ENCODE measurements at regions not wholly inside any gene's neighbourhood (a gene's known extent, or its start where the extent isn't known, plus 50 kb on each side); places are given as distances from the start of the nearest gene placed in this dataset.

DNA sequence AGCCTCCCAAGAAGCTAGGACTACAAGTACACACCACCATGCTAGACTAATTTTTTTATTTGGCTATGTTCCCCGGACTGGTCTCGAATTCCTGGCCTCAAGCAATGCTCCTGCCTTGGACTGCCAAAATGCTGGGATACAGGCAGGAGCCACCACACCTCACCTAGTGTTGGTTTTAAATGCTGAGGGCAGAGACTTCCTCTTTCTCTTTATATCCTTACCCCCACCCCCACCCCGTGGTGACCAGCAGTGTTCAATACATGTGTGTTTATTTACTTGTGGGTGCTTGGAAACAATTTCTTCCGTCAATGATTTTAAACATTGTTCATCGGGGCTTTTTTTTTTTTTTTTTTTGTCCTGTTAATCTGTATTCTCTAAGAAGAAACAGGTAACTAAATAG is 158.9 kb downstream of the ZBTB18 start:
- Histone ChIP-seq H3K4me3 (ENCODE audit: low read length in 2 of 2) (no peak overlapping the region), H3K36me3 (ENCODE audit: control insufficient read depth in 2 of 2, insufficient read depth in 2 of 2, low read length in 1 of 2) (no peaks in the 10 kb centered on the region), H3K9me3 (ENCODE audit: control insufficient read depth in 2 of 2, insufficient read depth in 1 of 2, low read length in 1 of 2) (no peaks in the 10 kb centered on the region), H3K27ac (ENCODE audit: low read depth in 1 of 2, low read length in 1 of 2) (no peak overlapping the region), H3K27me3 (ENCODE audit: control insufficient read depth in 2 of 2, insufficient read depth in 1 of 2, low read length in 1 of 2) (no peaks in the 10 kb centered on the region), H3K4me1 (ENCODE audit: control insufficient read depth in 2 of 2, insufficient read depth in 2 of 2, low read length in 2 of 2) (no peaks in the 10 kb centered on the region)
- DNase-seq (ENCODE audit: low read depth in 6 of 9, low spot score in 9 of 9) = no peak
- WGBS = 70% methylated on average over 5 of the region's 5 CpGs

DNA sequence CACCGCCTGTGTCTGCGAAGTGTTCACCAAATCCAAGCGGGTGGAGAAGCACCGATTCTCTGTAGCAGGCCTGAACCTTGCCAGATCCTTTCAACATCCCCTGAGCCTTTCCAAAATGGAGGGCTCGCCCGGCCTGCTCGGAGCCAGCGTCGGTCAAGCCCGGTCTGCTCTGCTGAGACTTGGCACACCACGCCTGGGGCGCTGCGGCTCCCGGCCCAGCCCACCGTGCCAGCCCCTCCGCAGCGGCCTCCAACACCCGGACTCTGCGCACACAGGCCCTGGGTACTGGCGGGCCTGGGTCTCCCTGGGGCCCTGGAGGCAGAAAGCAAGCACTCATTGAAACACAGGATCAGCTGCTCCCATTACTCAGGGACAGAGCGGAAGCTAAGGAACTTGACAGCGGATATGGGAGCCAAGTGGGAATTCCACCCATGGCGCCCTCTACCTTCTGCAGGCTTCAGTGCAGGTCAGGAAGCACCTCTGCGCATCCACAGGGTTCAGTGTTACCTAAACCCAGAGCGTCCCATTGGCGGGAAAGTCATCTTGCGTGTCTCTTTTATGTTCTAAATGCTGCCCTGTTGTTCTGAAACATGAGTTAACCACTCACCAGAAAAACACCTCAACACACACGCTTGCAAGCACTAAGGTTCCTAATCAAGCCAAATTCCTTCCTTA is 159.9 kb downstream of the ZBTB18 start:
- no peak for DNase-seq (ENCODE audit: low read depth in 6 of 9, low spot score in 9 of 9)
- no peaks in the 10 kb centered on the region for H3K36me3 ChIP-seq (ENCODE audit: control insufficient read depth in 2 of 2, insufficient read depth in 2 of 2, low read length in 1 of 2)
- 97% methylated on average over 28 of the region's 28 CpGs for WGBS
- H3K4me1 ChIP-seq (ENCODE audit: control insufficient read depth in 2 of 2, insufficient read depth in 2 of 2, low read length in 2 of 2) = no peaks in the 10 kb centered on the region
- no peaks in the 10 kb centered on the region for H3K27me3 ChIP-seq (ENCODE audit: control insufficient read depth in 2 of 2, insufficient read depth in 1 of 2, low read length in 1 of 2)
- peaks cover 0 to 4% of the 10 kb centered on the region in 2 donors for H3K9me3 ChIP-seq (ENCODE audit: control insufficient read depth in 2 of 2, insufficient read depth in 1 of 2, low read length in 1 of 2)
- no peak overlapping the region for H3K27ac ChIP-seq (ENCODE audit: low read depth in 1 of 2, low read length in 1 of 2)
- no peak overlapping the region for H3K4me3 ChIP-seq (ENCODE audit: low read length in 2 of 2)

DNA sequence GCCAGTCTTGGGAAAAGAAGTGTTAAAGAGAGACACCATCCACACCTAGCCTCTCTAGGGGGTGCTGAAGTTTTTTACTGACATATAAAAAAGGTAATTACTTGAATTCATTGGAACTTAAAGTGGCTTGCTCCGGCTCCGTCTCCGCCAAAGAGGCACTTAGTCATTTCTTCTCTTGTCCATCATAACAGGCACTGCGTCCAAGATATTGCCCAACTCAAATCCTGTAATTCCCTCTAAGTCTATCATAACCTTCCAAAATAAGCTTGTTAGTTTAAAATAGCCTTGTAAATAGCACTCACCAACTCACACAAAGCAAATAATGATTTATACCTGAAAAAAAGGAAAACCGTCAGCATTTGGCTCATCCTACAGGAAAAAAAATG is 160.5 kb downstream of the ZBTB18 start:
- Histone ChIP-seq H3K27ac (ENCODE audit: low read depth in 1 of 2, low read length in 1 of 2) (no peak overlapping the region), H3K9me3 (ENCODE audit: control insufficient read depth in 2 of 2, insufficient read depth in 1 of 2, low read length in 1 of 2) (peaks cover 0 to 4% of the 10 kb centered on the region in 2 donors), H3K4me1 (ENCODE audit: control insufficient read depth in 2 of 2, insufficient read depth in 2 of 2, low read length in 2 of 2) (no peaks in the 10 kb centered on the region), H3K36me3 (ENCODE audit: control insufficient read depth in 2 of 2, insufficient read depth in 2 of 2, low read length in 1 of 2) (no peaks in the 10 kb centered on the region), H3K27me3 (ENCODE audit: control insufficient read depth in 2 of 2, insufficient read depth in 1 of 2, low read length in 1 of 2) (no peaks in the 10 kb centered on the region), H3K4me3 (ENCODE audit: low read length in 2 of 2) (no peak overlapping the region)
- WGBS = 93% methylated on average over 5 of the region's 5 CpGs
- DNase-seq (ENCODE audit: low read depth in 6 of 9, low spot score in 9 of 9) = no peak

DNA sequence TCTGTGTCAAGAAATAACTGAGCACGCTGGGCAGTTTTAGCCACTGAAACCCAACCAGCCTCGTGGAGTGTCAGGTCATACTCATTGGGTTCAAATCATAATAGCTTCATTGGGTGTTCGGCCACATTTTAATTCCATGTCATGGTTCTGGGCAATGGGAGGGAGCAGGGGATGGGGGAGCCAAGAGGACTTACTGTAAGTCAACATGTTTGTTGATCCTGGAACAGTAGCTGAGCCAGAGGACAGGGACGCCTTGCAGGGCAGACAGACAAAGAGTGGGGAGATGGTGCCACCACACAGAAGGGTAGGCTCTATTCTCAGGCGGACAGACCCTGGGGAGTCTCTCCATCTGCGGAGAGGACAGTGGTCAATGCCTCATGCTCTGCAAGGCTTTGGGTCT is 161.1 kb downstream of the ZBTB18 start:
- Histone ChIP-seq H3K4me3 (ENCODE audit: low read length in 2 of 2) (no peak overlapping the region), H3K27me3 (ENCODE audit: control insufficient read depth in 2 of 2, insufficient read depth in 1 of 2, low read length in 1 of 2) (no peaks in the 10 kb centered on the region), H3K9me3 (ENCODE audit: control insufficient read depth in 2 of 2, insufficient read depth in 1 of 2, low read length in 1 of 2) (peaks cover 0 to 4% of the 10 kb centered on the region in 2 donors), H3K27ac (ENCODE audit: low read depth in 1 of 2, low read length in 1 of 2) (no peak overlapping the region), H3K36me3 (ENCODE audit: control insufficient read depth in 2 of 2, insufficient read depth in 2 of 2, low read length in 1 of 2) (no peaks in the 10 kb centered on the region), H3K4me1 (ENCODE audit: control insufficient read depth in 2 of 2, insufficient read depth in 2 of 2, low read length in 2 of 2) (no peaks in the 10 kb centered on the region)
- 98% methylated on average over 6 of the region's 6 CpGs for WGBS
- DNase-seq (ENCODE audit: low read depth in 6 of 9, low spot score in 9 of 9) = no peak

DNA sequence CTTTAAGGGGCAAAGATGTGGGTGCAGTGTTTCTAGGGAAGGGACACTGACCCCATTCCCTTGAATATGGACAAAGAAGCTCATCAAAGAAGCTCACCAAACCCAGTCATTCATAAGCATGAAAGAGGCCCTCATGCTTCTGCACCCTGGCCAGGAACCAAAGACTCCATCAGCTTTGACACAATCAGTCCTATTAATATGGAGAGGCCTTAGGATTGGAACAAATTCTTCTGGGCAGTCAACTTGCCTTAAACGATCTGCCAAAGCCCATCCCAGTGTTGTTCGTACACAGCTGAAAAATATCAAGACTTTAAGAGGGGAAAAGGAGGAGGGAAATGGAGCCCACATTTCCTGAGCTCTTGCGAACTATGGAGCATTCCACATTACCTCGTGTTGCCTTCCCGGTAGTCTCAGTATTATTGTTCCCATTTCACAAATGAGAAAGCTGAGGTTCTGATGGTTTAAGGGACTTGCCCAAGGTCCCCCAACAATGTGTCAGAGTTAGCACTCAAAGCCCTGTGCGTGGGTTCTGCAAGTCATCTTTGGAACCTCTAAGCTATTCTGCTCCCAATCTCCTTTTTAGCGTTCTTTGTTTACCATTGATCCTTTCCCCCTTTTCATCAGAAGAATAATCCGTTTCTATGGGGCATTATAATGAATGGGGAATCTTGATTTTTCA is 161.9 kb downstream of the ZBTB18 start:
- H3K27ac ChIP-seq (ENCODE audit: low read depth in 1 of 2, low read length in 1 of 2) = no peak overlapping the region
- DNase-seq (ENCODE audit: low read depth in 6 of 9, low spot score in 9 of 9) = no peak
- no peaks in the 10 kb centered on the region for H3K27me3 ChIP-seq (ENCODE audit: control insufficient read depth in 2 of 2, insufficient read depth in 1 of 2, low read length in 1 of 2)
- no peaks in the 10 kb centered on the region for H3K4me1 ChIP-seq (ENCODE audit: control insufficient read depth in 2 of 2, insufficient read depth in 2 of 2, low read length in 2 of 2)
- H3K9me3 ChIP-seq (ENCODE audit: control insufficient read depth in 2 of 2, insufficient read depth in 1 of 2, low read length in 1 of 2) = peaks cover 0 to 4% of the 10 kb centered on the region in 2 donors
- H3K36me3 ChIP-seq (ENCODE audit: control insufficient read depth in 2 of 2, insufficient read depth in 2 of 2, low read length in 1 of 2) = no peaks in the 10 kb centered on the region
- WGBS = 85% methylated on average over 8 of the region's 8 CpGs
- H3K4me3 ChIP-seq (ENCODE audit: low read length in 2 of 2) = no peak overlapping the region

DNA sequence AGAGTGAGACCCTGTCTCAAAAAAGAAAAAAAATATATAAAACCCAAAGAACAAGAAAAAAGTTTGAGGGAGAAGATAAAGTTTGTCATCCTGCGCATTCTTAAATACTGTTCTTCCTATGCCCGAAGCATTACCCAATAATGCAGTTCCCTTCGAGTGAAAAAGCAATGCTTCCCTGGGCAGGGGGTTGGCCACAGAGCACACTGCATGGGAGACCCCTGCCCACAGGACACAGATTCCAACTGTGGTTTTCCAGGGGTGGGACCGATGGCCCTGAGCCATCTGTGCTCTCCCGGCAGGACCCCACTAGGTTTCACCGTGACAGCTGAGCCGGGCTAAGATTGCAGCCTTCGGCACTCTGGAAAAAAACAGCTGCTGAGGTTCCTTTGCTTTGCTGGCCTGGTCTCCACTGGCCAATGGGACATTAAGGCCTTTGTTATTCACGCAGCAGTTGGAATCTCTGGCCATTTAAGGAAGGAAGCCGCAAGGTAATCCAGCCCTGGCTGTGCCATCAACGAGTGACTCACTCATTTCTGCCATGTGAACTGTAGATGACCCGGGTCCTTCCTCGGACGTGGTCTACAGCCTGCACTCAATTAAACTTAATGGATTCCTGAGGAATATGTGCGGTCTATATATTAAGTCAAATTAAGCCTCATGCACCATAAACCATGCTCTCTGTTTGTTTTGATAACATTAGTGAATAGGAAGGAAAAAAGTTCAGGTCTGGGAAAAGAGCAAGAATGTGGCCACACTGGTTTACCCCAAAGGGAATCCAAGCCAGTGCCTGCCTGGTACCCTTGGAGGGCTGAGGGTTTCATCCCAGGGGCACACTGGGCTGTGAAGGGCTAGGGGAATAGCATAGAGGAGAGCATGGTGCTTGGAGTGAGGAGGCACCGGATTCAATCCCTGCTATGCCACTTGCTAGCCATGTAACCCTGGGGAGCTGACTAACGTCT is 163.2 kb downstream of the ZBTB18 start:
- no peak overlapping the region for H3K4me3 ChIP-seq (ENCODE audit: low read length in 2 of 2)
- DNase-seq (ENCODE audit: low read depth in 6 of 9, low spot score in 9 of 9) = no peak
- WGBS = 84% methylated on average over 17 of the region's 17 CpGs

DNA sequence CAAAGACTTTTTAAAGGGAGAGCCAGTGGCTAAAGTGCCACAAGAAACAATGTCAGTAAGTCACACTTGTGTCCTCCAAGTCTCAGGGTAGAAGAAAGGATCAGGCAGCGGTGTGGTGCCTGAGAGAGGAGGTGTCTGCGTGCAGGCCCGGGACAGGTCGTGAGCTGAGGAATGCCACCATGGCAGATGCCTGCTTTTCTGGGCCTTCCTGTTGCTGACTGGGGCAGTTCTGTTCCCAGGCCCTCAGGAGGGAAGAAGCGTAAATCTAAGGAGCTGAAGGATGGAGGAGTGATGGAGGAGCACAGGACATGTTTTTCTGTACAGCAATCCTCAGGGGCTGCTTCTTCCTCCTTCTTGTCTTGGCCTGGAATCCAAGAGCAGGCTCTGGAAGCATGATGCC is 165.8 kb downstream of the ZBTB18 start:
- no peak for DNase-seq (ENCODE audit: low read depth in 6 of 9, low spot score in 9 of 9)
- H3K4me3 ChIP-seq (ENCODE audit: low read length in 2 of 2) = no peak overlapping the region
- H3K4me1 ChIP-seq (ENCODE audit: control insufficient read depth in 2 of 2, insufficient read depth in 2 of 2, low read length in 2 of 2) = no peaks in the 10 kb centered on the region
- H3K27me3 ChIP-seq (ENCODE audit: control insufficient read depth in 2 of 2, insufficient read depth in 1 of 2, low read length in 1 of 2) = no peaks in the 10 kb centered on the region
- 98% methylated on average over 5 of the region's 5 CpGs for WGBS
- H3K9me3 ChIP-seq (ENCODE audit: control insufficient read depth in 2 of 2, insufficient read depth in 1 of 2, low read length in 1 of 2) = peaks cover 0 to 4% of the 10 kb centered on the region in 2 donors
- no peak overlapping the region for H3K27ac ChIP-seq (ENCODE audit: low read depth in 1 of 2, low read length in 1 of 2)
- no peaks in the 10 kb centered on the region for H3K36me3 ChIP-seq (ENCODE audit: control insufficient read depth in 2 of 2, insufficient read depth in 2 of 2, low read length in 1 of 2)

More for the DNA sequence above, 163.2 kb downstream of the ZBTB18 start:
- Histone ChIP-seq H3K36me3 (ENCODE audit: control insufficient read depth in 2 of 2, insufficient read depth in 2 of 2, low read length in 1 of 2) (no peaks in the 10 kb centered on the region), H3K27ac (ENCODE audit: low read depth in 1 of 2, low read length in 1 of 2) (no peak overlapping the region), H3K27me3 (ENCODE audit: control insufficient read depth in 2 of 2, insufficient read depth in 1 of 2, low read length in 1 of 2) (no peaks in the 10 kb centered on the region), H3K4me1 (ENCODE audit: control insufficient read depth in 2 of 2, insufficient read depth in 2 of 2, low read length in 2 of 2) (no peaks in the 10 kb centered on the region), H3K9me3 (ENCODE audit: control insufficient read depth in 2 of 2, insufficient read depth in 1 of 2, low read length in 1 of 2) (peaks cover 0 to 4% of the 10 kb centered on the region in 2 donors)

DNA sequence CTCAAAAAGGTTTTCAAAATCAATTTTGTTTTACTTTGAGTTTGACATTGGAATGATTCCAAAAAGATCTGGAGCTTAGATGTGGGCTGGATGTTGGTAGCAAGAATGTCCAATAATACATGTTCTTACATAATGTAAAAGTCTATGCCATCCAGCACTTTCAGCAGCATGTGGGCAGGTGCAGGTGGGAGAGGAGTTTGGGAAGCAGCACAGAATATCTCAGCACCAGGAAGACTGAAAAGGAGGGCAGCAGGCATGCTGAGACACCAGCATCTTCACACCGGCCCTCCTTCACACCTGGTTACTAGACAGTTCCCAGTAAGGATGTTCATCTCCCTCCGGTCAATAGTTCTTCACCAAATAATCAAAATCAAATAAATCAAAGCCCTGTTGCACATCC is 166.6 kb downstream of the ZBTB18 start:
- no peak overlapping the region for H3K27ac ChIP-seq (ENCODE audit: low read depth in 1 of 2, low read length in 1 of 2)
- peaks cover 0 to 4% of the 10 kb centered on the region in 2 donors for H3K9me3 ChIP-seq (ENCODE audit: control insufficient read depth in 2 of 2, insufficient read depth in 1 of 2, low read length in 1 of 2)
- no peak for DNase-seq (ENCODE audit: low read depth in 6 of 9, low spot score in 9 of 9)
- H3K27me3 ChIP-seq (ENCODE audit: control insufficient read depth in 2 of 2, insufficient read depth in 1 of 2, low read length in 1 of 2) = no peaks in the 10 kb centered on the region
- H3K36me3 ChIP-seq (ENCODE audit: control insufficient read depth in 2 of 2, insufficient read depth in 2 of 2, low read length in 1 of 2) = no peaks in the 10 kb centered on the region
- H3K4me1 ChIP-seq (ENCODE audit: control insufficient read depth in 2 of 2, insufficient read depth in 2 of 2, low read length in 2 of 2) = no peaks in the 10 kb centered on the region
- no peak overlapping the region for H3K4me3 ChIP-seq (ENCODE audit: low read length in 2 of 2)
- 97% methylated on average over 2 of the region's 2 CpGs for WGBS

DNA sequence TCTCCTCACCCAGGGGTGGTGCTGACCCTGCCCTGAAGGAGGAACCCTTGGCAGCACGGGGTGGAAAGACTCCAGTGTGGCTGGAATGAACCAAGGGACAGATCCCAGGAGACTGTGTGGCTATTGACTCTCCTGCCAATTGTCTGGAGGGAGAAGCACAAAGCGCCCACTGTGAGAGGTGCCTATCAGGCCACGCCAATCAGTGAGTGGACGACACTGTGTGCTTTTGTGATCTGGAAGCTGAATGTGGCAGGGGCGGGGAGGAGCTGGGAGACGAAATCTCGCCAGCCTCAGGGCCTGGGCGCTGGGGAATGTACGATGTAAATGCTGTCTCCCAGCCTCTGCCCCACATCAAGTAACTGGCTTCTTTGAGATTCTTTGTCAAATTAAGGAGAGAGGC is 167.1 kb downstream of the ZBTB18 start:
- H3K9me3 ChIP-seq (ENCODE audit: control insufficient read depth in 2 of 2, insufficient read depth in 1 of 2, low read length in 1 of 2) = peaks cover 0 to 4% of the 10 kb centered on the region in 2 donors
- no peak overlapping the region for H3K4me3 ChIP-seq (ENCODE audit: low read length in 2 of 2)
- H3K36me3 ChIP-seq (ENCODE audit: control insufficient read depth in 2 of 2, insufficient read depth in 2 of 2, low read length in 1 of 2) = no peaks in the 10 kb centered on the region
- DNase-seq (ENCODE audit: low read depth in 6 of 9, low spot score in 9 of 9) = no peak
- WGBS = 95% methylated on average over 9 of the region's 9 CpGs
- no peak overlapping the region for H3K27ac ChIP-seq (ENCODE audit: low read depth in 1 of 2, low read length in 1 of 2)
- H3K27me3 ChIP-seq (ENCODE audit: control insufficient read depth in 2 of 2, insufficient read depth in 1 of 2, low read length in 1 of 2) = no peaks in the 10 kb centered on the region
- H3K4me1 ChIP-seq (ENCODE audit: control insufficient read depth in 2 of 2, insufficient read depth in 2 of 2, low read length in 2 of 2) = no peaks in the 10 kb centered on the region
